ENCODE measurements at regions not wholly inside any gene's neighbourhood (a gene's known extent, or its start where the extent isn't known, plus 50 kb on each side); places are given as distances from the start of the nearest gene placed in this dataset.

DNA sequence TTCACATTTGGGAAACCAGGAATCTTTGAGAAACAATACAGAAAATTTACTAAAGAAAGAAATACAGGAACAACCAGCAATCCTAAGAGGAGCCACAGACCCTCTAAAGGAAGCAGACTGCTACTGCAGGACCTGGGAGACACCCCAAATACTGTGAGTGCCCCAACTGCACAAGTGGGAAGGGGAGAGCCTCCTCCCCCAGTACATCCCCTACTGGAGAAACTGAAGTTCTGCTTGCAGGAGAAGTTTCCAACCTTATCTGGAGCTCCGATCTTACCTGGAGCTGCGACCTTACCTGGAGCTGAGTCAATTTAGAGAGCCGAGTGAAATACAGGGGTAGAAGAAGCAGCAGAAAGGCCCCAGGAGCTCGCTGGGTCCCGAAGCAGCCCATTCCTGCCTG, 236.4 kb upstream of the SPRY2 start:
- Histone ChIP-seq H3K36me3 (ENCODE audit: control insufficient read depth, insufficient read depth, low read length) (no peaks in the 10 kb centered on the region), H3K27me3 (ENCODE audit: control insufficient read depth, insufficient read depth, low read length) (no peaks in the 10 kb centered on the region), H3K9me3 (ENCODE audit: control insufficient read depth, low read depth, low read length) (peaks cover 3% of the 10 kb centered on the region), H3K27ac (ENCODE audit: low read length) (no peak overlapping the region), H3K4me3 (ENCODE audit: low read length) (no peak overlapping the region), H3K4me1 (ENCODE audit: control insufficient read depth, insufficient read depth, low read length) (no peaks in the 10 kb centered on the region)
- no CpG with 5 or more reads among the region's 5 CpGs for WGBS (ENCODE audit: insufficient coverage, low lambda C conversion rate)
- no peak for DNase-seq

DNA sequence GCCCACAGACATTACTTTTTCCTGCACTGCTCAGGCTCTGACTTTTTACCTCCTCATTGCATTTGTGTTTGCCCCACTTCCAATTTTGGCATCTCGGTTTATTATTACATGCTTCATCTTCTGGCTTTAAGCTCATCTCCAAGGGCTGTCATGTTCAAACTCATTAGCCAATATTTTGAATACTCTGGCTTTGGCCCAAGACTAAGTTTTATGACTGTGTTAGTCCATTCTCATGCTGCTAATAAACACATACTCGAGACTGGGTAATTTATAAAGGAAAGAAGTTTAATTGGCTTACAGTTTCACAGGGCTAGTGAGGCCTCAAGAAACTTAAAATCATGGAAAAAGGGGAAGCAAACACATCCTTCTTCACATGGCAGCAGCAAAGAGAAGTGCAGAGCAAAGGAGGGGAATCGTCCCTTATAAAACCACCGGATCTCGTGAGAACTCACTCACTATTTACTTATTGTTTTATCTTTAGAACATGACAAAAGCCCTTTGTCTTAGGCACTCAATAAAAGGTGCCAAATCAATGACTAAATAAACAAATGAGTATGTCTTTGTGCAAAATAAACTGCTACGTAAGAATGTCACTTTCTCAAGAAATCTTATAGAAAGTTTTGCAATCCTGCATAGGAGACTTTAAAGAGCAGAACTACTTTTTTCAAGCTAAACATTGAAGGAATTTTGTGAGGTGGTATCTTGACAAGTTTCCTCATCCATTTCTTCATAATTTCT, 233.4 kb upstream of the SPRY2 start:
- H3K27ac ChIP-seq (ENCODE audit: low read length) = no peak overlapping the region
- WGBS (ENCODE audit: insufficient coverage, low lambda C conversion rate) = 92% methylated on average over 2 of the region's 6 CpGs

DNA sequence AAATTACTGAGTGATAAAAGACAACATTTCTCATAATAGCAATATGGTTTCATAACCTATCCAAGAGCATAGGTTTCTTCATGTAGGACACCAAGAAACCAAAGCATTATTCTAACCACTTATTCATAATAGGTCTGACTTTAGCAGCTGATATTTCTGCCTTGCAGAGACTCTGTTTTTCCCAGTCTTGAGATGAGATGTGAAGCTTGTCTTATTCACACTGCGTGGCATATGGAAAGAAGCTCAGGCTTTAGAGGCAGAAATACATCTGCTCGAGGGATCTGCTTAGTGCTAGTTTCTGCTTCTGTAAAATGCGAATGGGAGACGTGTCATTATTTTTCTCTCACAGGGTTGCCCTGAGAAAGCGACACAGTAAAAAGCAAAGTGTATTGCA, 232.0 kb upstream of the SPRY2 start:
- Histone ChIP-seq H3K27me3 (ENCODE audit: control insufficient read depth, insufficient read depth, low read length) (no peaks in the 10 kb centered on the region), H3K4me3 (ENCODE audit: low read length) (no peak overlapping the region), H3K27ac (ENCODE audit: low read length) (no peak overlapping the region), H3K4me1 (ENCODE audit: control insufficient read depth, insufficient read depth, low read length) (no peaks in the 10 kb centered on the region), H3K36me3 (ENCODE audit: control insufficient read depth, insufficient read depth, low read length) (no peaks in the 10 kb centered on the region), H3K9me3 (ENCODE audit: control insufficient read depth, low read depth, low read length) (peaks cover 2% of the 10 kb centered on the region)
- WGBS (ENCODE audit: insufficient coverage, low lambda C conversion rate) = 90% methylated on average over 2 of the region's 5 CpGs
- DNase-seq = no peak

More for the DNA sequence above, 233.4 kb upstream of the SPRY2 start:
- Histone ChIP-seq H3K4me1 (ENCODE audit: control insufficient read depth, insufficient read depth, low read length) (no peaks in the 10 kb centered on the region), H3K27me3 (ENCODE audit: control insufficient read depth, insufficient read depth, low read length) (no peaks in the 10 kb centered on the region), H3K9me3 (ENCODE audit: control insufficient read depth, low read depth, low read length) (peaks cover 3% of the 10 kb centered on the region), H3K36me3 (ENCODE audit: control insufficient read depth, insufficient read depth, low read length) (no peaks in the 10 kb centered on the region), H3K4me3 (ENCODE audit: low read length) (no peak overlapping the region)
- no peak for DNase-seq

DNA sequence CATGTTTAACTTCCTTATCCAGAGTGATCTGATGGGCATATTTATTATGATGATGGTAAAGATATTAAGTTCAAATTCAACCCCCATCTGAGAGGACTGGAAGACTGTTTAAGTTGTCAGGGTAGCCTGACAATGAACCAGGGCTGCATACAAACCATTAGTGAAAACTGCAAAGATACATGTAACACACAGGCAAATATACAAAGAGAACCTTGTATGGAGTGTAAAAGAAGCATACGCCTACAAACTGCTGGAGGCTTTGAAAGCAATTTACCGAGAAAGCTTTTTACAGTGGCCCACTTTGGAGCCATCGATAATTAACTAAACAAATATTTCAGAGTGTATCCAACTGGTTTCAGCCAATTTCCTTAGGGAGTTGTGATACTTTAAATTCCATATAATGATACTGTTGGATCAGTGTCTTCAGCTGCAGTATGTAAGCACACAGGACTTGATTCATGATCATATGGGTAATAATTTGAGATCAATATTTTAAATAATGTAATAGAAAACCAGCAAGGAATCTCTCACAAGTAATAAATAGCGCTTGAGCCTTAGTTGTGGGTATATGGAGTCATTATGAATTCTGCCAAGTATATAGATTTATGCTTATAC, 231.5 kb upstream of the SPRY2 start:
- Histone ChIP-seq H3K9me3 (ENCODE audit: control insufficient read depth, low read depth, low read length) (no peaks in the 10 kb centered on the region), H3K27me3 (ENCODE audit: control insufficient read depth, insufficient read depth, low read length) (no peaks in the 10 kb centered on the region), H3K4me3 (ENCODE audit: low read length) (no peak overlapping the region), H3K36me3 (ENCODE audit: control insufficient read depth, insufficient read depth, low read length) (no peaks in the 10 kb centered on the region), H3K4me1 (ENCODE audit: control insufficient read depth, insufficient read depth, low read length) (no peaks in the 10 kb centered on the region), H3K27ac (ENCODE audit: low read length) (no peak overlapping the region)
- 100% methylated on average over 1 of the region's 4 CpGs for WGBS (ENCODE audit: insufficient coverage, low lambda C conversion rate)
- no peak for DNase-seq

DNA sequence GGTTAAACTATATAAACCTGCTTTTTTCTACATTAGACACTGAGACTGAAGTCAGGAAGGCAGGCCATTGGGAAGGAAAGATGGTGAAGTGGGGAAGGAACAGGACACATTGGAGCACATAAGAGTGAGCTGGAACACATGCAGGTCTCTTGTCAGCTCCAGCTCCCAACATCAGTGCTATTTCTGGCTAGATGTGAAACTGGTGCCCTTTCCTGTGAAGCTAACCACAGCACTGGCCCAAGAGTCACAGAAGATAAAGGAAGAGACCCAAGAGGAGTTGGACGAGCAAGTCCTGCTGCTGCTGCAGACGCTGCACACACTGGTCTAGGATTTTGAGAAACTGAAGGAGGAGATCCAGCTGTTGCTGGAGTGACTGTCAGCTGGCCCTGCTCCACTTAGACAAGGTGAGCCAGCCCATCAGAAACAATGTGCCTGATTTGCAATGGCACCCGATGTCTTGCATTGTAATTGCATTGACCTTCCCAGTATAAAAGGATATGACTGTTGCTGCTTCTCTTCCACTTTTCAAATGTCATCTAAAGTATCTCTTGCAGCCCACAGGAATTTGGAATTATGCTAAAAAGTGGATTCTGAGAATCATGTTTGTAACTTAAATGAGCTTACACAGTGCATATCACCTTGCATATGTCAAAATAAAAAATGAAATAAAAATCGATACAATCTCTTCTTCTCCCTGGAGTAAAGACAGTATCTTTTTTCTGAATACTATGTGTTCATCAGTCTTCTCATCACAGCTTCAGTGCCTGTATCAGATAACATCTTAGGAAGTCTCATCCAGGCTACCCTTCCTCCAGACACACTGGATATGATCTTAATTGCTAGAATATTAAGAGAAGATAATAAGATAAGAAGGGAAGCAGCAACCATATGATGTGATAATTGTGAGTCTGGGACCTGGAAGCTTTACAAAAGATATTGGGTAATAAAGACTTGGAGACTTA, 230.7 kb upstream of the SPRY2 start:
- H3K4me3 ChIP-seq (ENCODE audit: low read length) = no peak overlapping the region
- no peak overlapping the region for H3K27ac ChIP-seq (ENCODE audit: low read length)
- no peaks in the 10 kb centered on the region for H3K27me3 ChIP-seq (ENCODE audit: control insufficient read depth, insufficient read depth, low read length)
- DNase-seq = no peak
- no peaks in the 10 kb centered on the region for H3K4me1 ChIP-seq (ENCODE audit: control insufficient read depth, insufficient read depth, low read length)
- no peaks in the 10 kb centered on the region for H3K9me3 ChIP-seq (ENCODE audit: control insufficient read depth, low read depth, low read length)
- H3K36me3 ChIP-seq (ENCODE audit: control insufficient read depth, insufficient read depth, low read length) = no peaks in the 10 kb centered on the region
- WGBS (ENCODE audit: insufficient coverage, low lambda C conversion rate) = 100% methylated on average over 1 of the region's 4 CpGs

DNA sequence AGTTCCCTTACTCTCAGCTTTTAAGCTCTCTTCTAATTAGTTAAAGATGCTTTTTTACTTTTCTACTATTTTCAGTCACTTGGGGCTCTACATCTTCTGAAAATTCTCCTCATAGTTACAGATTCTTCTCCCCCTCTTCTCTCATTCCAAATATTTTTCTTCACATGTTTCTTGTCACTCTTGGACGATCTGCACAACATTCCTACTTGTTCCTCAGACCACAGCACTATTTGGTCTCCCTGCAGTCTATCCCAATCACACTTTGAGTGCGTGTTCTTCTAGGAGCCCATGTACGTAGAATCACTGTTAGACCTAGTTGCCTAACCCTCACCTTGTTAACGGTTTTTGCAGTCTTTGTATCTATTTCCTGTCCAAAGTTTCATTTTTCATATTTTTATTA, 222.5 kb upstream of the SPRY2 start:
- Histone ChIP-seq H3K36me3 (ENCODE audit: control insufficient read depth, insufficient read depth, low read length) (no peaks in the 10 kb centered on the region), H3K27me3 (ENCODE audit: control insufficient read depth, insufficient read depth, low read length) (no peaks in the 10 kb centered on the region)

DNA sequence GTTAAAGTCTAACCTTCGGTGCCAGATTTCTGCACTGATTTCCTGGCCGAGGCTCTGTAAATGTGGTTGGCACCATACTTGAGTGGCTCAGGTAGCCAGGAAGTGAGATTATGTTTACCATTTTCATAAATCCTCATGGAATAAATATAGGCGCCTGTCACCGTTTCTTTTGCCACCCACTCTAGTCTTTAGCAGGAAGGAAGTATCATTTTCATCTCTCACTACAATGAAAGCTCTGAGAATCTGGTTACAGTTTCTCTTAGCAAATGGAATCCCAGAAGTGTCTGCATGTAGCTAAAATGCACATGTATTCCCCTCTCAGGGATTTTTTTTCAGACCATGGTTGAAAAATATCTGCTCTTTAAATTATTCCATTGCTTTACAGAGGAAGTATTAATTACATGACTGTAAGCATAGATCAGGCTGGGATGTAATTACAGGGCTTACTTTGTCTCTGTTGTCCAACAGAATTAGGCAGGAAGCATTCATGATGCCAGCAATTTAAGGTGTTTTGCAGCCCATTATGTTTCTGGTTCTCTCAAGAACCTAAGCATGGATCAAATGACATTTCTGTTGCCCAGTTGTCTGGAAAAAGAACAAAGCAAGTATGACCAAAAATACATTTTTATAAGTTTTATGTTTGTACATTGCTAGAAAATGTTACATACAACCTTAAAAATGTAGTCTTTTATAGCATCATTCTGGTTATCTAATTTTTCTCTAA, 221.7 kb upstream of the SPRY2 start:
- no peaks in the 10 kb centered on the region for H3K36me3 ChIP-seq (ENCODE audit: control insufficient read depth, insufficient read depth, low read length)
- no peak for DNase-seq
- no peak overlapping the region for H3K27ac ChIP-seq (ENCODE audit: low read length)
- WGBS (ENCODE audit: insufficient coverage, low lambda C conversion rate) = no CpG with 5 or more reads among the region's 4 CpGs
- no peaks in the 10 kb centered on the region for H3K9me3 ChIP-seq (ENCODE audit: control insufficient read depth, low read depth, low read length)
- no peak overlapping the region for H3K4me3 ChIP-seq (ENCODE audit: low read length)
- H3K4me1 ChIP-seq (ENCODE audit: control insufficient read depth, insufficient read depth, low read length) = no peaks in the 10 kb centered on the region
- H3K27me3 ChIP-seq (ENCODE audit: control insufficient read depth, insufficient read depth, low read length) = no peaks in the 10 kb centered on the region

More for the DNA sequence above, 222.5 kb upstream of the SPRY2 start:
- no peak overlapping the region for H3K4me3 ChIP-seq (ENCODE audit: low read length)
- H3K9me3 ChIP-seq (ENCODE audit: control insufficient read depth, low read depth, low read length) = no peaks in the 10 kb centered on the region
- 50% methylated on average over 1 of the region's 4 CpGs for WGBS (ENCODE audit: insufficient coverage, low lambda C conversion rate)
- no peaks in the 10 kb centered on the region for H3K4me1 ChIP-seq (ENCODE audit: control insufficient read depth, insufficient read depth, low read length)
- DNase-seq = no peak
- H3K27ac ChIP-seq (ENCODE audit: low read length) = no peak overlapping the region

DNA sequence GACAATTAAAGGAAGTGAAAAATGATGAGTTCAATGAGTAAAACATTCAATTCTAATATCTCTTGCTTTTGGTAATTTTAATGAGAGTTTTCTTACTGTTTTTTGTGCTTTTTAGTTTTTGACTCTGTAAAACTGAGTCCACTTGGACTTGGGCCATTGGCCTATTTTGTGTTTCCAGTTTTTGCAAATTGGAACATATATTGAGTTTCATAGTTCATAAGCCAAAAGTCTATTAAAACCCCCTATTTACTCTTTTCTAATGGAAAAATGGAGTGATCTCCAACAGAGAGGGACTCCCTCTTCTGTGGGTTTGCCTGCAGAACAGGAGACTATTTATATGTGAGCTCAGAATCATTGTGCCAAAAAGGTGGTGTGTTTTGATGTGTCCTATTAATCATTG, 219.7 kb upstream of the SPRY2 start:
- Histone ChIP-seq H3K36me3 (ENCODE audit: control insufficient read depth, insufficient read depth, low read length) (no peaks in the 10 kb centered on the region), H3K27ac (ENCODE audit: low read length) (no peak overlapping the region), H3K9me3 (ENCODE audit: control insufficient read depth, low read depth, low read length) (no peaks in the 10 kb centered on the region), H3K4me1 (ENCODE audit: control insufficient read depth, insufficient read depth, low read length) (no peaks in the 10 kb centered on the region), H3K27me3 (ENCODE audit: control insufficient read depth, insufficient read depth, low read length) (no peaks in the 10 kb centered on the region), H3K4me3 (ENCODE audit: low read length) (no peak overlapping the region)
- no peak for DNase-seq

DNA sequence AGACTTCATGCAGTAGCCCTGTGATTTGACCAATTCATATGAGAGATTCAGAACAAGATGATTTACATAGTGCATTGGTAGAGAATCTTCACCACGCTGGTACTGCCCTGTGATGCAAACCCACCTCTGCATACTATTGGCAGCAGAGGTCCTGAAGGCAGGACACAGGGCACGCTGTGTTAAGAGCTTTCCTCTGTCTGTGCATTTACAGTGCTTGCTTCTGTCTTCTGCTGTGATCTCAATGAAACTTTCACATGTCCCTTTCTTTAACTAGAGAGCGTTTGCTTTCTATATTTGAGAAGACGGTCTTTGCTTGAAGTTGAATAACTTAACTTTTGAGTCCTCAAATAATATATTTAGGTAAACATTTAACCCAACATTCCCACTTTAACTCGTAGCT, 219.0 kb upstream of the SPRY2 start:
- no peaks in the 10 kb centered on the region for H3K9me3 ChIP-seq (ENCODE audit: control insufficient read depth, low read depth, low read length)
- WGBS (ENCODE audit: insufficient coverage, low lambda C conversion rate) = 100% methylated on average over 1 of the region's 5 CpGs

DNA sequence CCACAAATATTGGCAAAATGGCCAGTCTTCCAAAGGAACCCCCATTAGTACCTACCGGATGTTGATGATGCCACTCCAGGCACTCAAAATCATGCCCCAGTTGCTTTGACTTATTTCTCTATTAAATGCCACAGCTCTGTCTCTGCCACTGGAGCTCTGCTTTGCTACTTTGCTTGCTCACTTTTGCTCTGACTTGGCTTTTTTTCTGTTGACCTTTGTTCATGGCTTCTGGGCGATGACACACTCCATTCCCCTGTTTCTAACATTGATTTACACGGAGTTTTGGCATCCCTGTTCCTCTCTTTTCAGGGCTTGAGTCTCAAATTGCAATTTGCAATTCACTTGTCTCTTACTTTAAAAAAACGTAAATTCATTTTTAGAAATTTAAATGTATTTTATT, 217.1 kb upstream of the SPRY2 start:
- DNase-seq = peak in 1 of 2 donors; percentile 26
- Histone ChIP-seq H3K36me3 (ENCODE audit: control insufficient read depth, insufficient read depth, low read length) (no peaks in the 10 kb centered on the region), H3K27me3 (ENCODE audit: control insufficient read depth, insufficient read depth, low read length) (no peaks in the 10 kb centered on the region), H3K4me3 (ENCODE audit: low read length) (no peak overlapping the region), H3K9me3 (ENCODE audit: control insufficient read depth, low read depth, low read length) (no peaks in the 10 kb centered on the region), H3K27ac (ENCODE audit: low read length) (no peak overlapping the region), H3K4me1 (ENCODE audit: control insufficient read depth, insufficient read depth, low read length) (no peaks in the 10 kb centered on the region)
- WGBS (ENCODE audit: insufficient coverage, low lambda C conversion rate) = 61% methylated on average over 3 of the region's 4 CpGs

More for the DNA sequence above, 219.0 kb upstream of the SPRY2 start:
- Histone ChIP-seq H3K4me1 (ENCODE audit: control insufficient read depth, insufficient read depth, low read length) (no peaks in the 10 kb centered on the region), H3K36me3 (ENCODE audit: control insufficient read depth, insufficient read depth, low read length) (no peaks in the 10 kb centered on the region), H3K27ac (ENCODE audit: low read length) (no peak overlapping the region), H3K27me3 (ENCODE audit: control insufficient read depth, insufficient read depth, low read length) (no peaks in the 10 kb centered on the region), H3K4me3 (ENCODE audit: low read length) (no peak overlapping the region)
- no peak for DNase-seq
